ENCODE measurements at regions not wholly inside any gene's neighbourhood (a gene's known extent, or its start where the extent isn't known, plus 50 kb on each side); places are given as distances from the start of the nearest gene placed in this dataset.

GRCh38 chr6:51302431-51302830 lies 483.8 kb downstream of the TFAP2B start:
- Histone ChIP-seq H3K27me3 (ENCODE audit: control insufficient read depth, insufficient read depth, low read length) (no peaks in the 10 kb centered on the region), H3K36me3 (ENCODE audit: control insufficient read depth, insufficient read depth, low read length) (no peaks in the 10 kb centered on the region), H3K4me2 (ENCODE audit: extremely low read depth, insufficient read depth, low read length) (no peak overlapping the region), H3K27ac (ENCODE audit: insufficient read depth, low read length) (no peak overlapping the region), H3K9me3 (ENCODE audit: control insufficient read depth, insufficient read depth, low read depth, low read length) (no peaks in the 10 kb centered on the region), H3K79me2 (ENCODE audit: control insufficient read depth, insufficient read depth, low read length) (no peaks in the 10 kb centered on the region), H4K20me1 (ENCODE audit: control insufficient read depth, extremely low read depth, insufficient read depth, low read length) (no peaks in the 10 kb centered on the region), H3K9ac (ENCODE audit: insufficient read depth, low read length) (no peak overlapping the region), H3K4me3 (replicated peaks in 1 of 4; ENCODE audit: control extremely low read depth in 1 of 4, insufficient read depth in 1 of 4, low read depth in 3 of 4, low read length in 4 of 4) (no peak overlapping the region), H2AFZ (ENCODE audit: low read length) (no peak overlapping the region), H3K4me1 (ENCODE audit: control insufficient read depth, extremely low read depth, insufficient read depth, low read length) (no peaks in the 10 kb centered on the region)
- no peak for DNase-seq (ENCODE audit: low read depth in 2 of 2)
- TF ChIP-seq EZH2 (IDR thresholded peaks at IDR 0.05; ENCODE audit: low read length, missing control alignments): no peak
- TF ChIP-seq CTCF (conservative IDR thresholded peaks at IDR 0.05 in 1 of 2, IDR thresholded peaks at IDR 0.05 in 1 of 2; ENCODE audit: low read depth in 1 of 2, low read length in 2 of 2): no peak

- Histone ChIP-seq H3K4me3 (replicated peaks in 1 of 4; ENCODE audit: control extremely low read depth in 1 of 4, insufficient read depth in 1 of 4, low read depth in 3 of 4, low read length in 4 of 4) (no peak overlapping the region), H3K27me3 (ENCODE audit: control insufficient read depth, insufficient read depth, low read length) (no peaks in the 10 kb centered on the region), H3K9me3 (ENCODE audit: control insufficient read depth, insufficient read depth, low read depth, low read length) (no peaks in the 10 kb centered on the region), H2AFZ (ENCODE audit: low read length) (no peak overlapping the region), H4K20me1 (ENCODE audit: control insufficient read depth, extremely low read depth, insufficient read depth, low read length) (no peaks in the 10 kb centered on the region), H3K9ac (ENCODE audit: insufficient read depth, low read length) (no peak overlapping the region), H3K4me1 (ENCODE audit: control insufficient read depth, extremely low read depth, insufficient read depth, low read length) (no peaks in the 10 kb centered on the region), H3K27ac (ENCODE audit: insufficient read depth, low read length) (no peak overlapping the region), H3K36me3 (ENCODE audit: control insufficient read depth, insufficient read depth, low read length) (no peaks in the 10 kb centered on the region), H3K79me2 (ENCODE audit: control insufficient read depth, insufficient read depth, low read length) (no peaks in the 10 kb centered on the region), H3K4me2 (ENCODE audit: extremely low read depth, insufficient read depth, low read length) (no peak overlapping the region)
- TF ChIP-seq EZH2 (IDR thresholded peaks at IDR 0.05; ENCODE audit: low read length, missing control alignments) (no peak), CTCF (conservative IDR thresholded peaks at IDR 0.05 in 1 of 2, IDR thresholded peaks at IDR 0.05 in 1 of 2; ENCODE audit: low read depth in 1 of 2, low read length in 2 of 2) (no peak)
- DNase-seq (ENCODE audit: low read depth in 2 of 2): no peak
Measured at GRCh38 chr6:51303338-51303737, 484.7 kb downstream of the TFAP2B start.

- Histone ChIP-seq H3K36me3 (ENCODE audit: control insufficient read depth, insufficient read depth, low read length) (no peaks in the 10 kb centered on the region), H3K27me3 (ENCODE audit: control insufficient read depth, insufficient read depth, low read length) (no peaks in the 10 kb centered on the region), H4K20me1 (ENCODE audit: control insufficient read depth, extremely low read depth, insufficient read depth, low read length) (no peaks in the 10 kb centered on the region), H3K4me1 (ENCODE audit: control insufficient read depth, extremely low read depth, insufficient read depth, low read length) (no peaks in the 10 kb centered on the region), H3K9me3 (ENCODE audit: control insufficient read depth, insufficient read depth, low read depth, low read length) (no peaks in the 10 kb centered on the region), H2AFZ (ENCODE audit: low read length) (no peak overlapping the region), H3K4me3 (replicated peaks in 1 of 4; ENCODE audit: control extremely low read depth in 1 of 4, insufficient read depth in 1 of 4, low read depth in 3 of 4, low read length in 4 of 4) (no peak overlapping the region), H3K79me2 (ENCODE audit: control insufficient read depth, insufficient read depth, low read length) (no peaks in the 10 kb centered on the region), H3K27ac (ENCODE audit: insufficient read depth, low read length) (no peak overlapping the region), H3K4me2 (ENCODE audit: extremely low read depth, insufficient read depth, low read length) (no peak overlapping the region), H3K9ac (ENCODE audit: insufficient read depth, low read length) (no peak overlapping the region)
- no peak for DNase-seq (ENCODE audit: low read depth in 2 of 2)
- TF ChIP-seq EZH2 (IDR thresholded peaks at IDR 0.05; ENCODE audit: low read length, missing control alignments) (no peak), CTCF (conservative IDR thresholded peaks at IDR 0.05 in 1 of 2, IDR thresholded peaks at IDR 0.05 in 1 of 2; ENCODE audit: low read depth in 1 of 2, low read length in 2 of 2) (no peak)
Measured at GRCh38 chr6:51314965-51315364, 496.3 kb downstream of the TFAP2B start.
